Trophoblast cell (in vitro differentiated cells and primary cell): ENCODE measurements at regions not wholly inside any gene's neighbourhood (a gene's known extent, or its start where the extent isn't known, plus 50 kb on each side); places are given as distances from the start of the nearest gene placed in this dataset.

ENCODE experiments used
- DNase-seq, 2 donors: peaks; one replicate each; pipeline ENCODE4 v3.0.0-alpha.2; 2016
- H2AFZ ChIP-seq: 2 replicates; pipeline ENCODE4 v1.6.1; 2013; ENCODE audit warnings: low read length, moderate library complexity, mild to moderate bottlenecking; ENCODE audit not compliant: insufficient read depth, poor library complexity
- H2AK5ac ChIP-seq: 2 replicates; pipeline ENCODE4 v1.6.1; 2013; ENCODE audit warnings: mild to moderate bottlenecking, low read length
- H2BK120ac ChIP-seq: 2 replicates; pipeline ENCODE4 v1.6.1; 2013; ENCODE audit warnings: low read length, mild to moderate bottlenecking, moderate library complexity; ENCODE audit not compliant: insufficient read depth, poor library complexity
- H2BK12ac ChIP-seq: 2 replicates; pipeline ENCODE4 v1.6.1; 2013; ENCODE audit warnings: mild to moderate bottlenecking, low read length, moderate library complexity
- H2BK5ac ChIP-seq: 2 replicates; pipeline ENCODE4 v1.6.1; 2013; ENCODE audit warnings: low read length, low read depth, moderate library complexity, mild to moderate bottlenecking; ENCODE audit not compliant: poor library complexity
- H3K14ac ChIP-seq: 2 replicates; pipeline ENCODE4 v1.6.1; 2013; ENCODE audit warnings: mild to moderate bottlenecking, low read length
- H3K18ac ChIP-seq: 2 replicates; pipeline ENCODE4 v1.6.1; 2013; ENCODE audit warnings: mild to moderate bottlenecking, low read length
- H3K23ac ChIP-seq: 2 replicates; pipeline ENCODE4 v1.6.1; 2013; ENCODE audit warnings: low read length
- H3K27ac ChIP-seq: 2 replicates; pipeline ENCODE4 v1.5.1; 2013; ENCODE audit warnings: low read depth, mild to moderate bottlenecking, inconsistent platforms, low read length, moderate library complexity
- H3K27me3 ChIP-seq: 2 replicates; pipeline ENCODE4 v1.6.1; 2013; ENCODE audit warnings: inconsistent platforms, mild to moderate bottlenecking, low read length, moderate library complexity; ENCODE audit not compliant: insufficient read depth
- H3K36me3 ChIP-seq, 2 experiments: 1 replicate in 1 of 2; 2 replicates in 1 of 2; pipeline ENCODE4 v1.6.1; 2013; ENCODE audit warnings: low read length in 2 of 2, mild to moderate bottlenecking in 2 of 2, moderate library complexity in 1 of 2; ENCODE audit not compliant: insufficient read depth in 2 of 2, control insufficient read depth in 1 of 2
- H3K4ac ChIP-seq: 2 replicates; pipeline ENCODE4 v1.6.1; 2013; ENCODE audit warnings: low read depth, mild to moderate bottlenecking, low read length, moderate library complexity
- H3K4me1 ChIP-seq, 2 experiments: 1 replicate in 1 of 2; 2 replicates in 1 of 2; pipeline ENCODE4 v1.6.1; 2013; ENCODE audit warnings: low read length in 2 of 2, mild to moderate bottlenecking in 2 of 2, moderate library complexity in 1 of 2; ENCODE audit not compliant: insufficient read depth in 2 of 2, control insufficient read depth in 1 of 2
- H3K4me2 ChIP-seq: 2 replicates; pipeline ENCODE4 v1.6.1; 2013; ENCODE audit warnings: inconsistent platforms, mild to moderate bottlenecking, low read length, moderate library complexity
- H3K4me3 ChIP-seq: 2 replicates; pipeline ENCODE4 v1.5.1; 2013; ENCODE audit warnings: mild to moderate bottlenecking, low read depth, low read length, inconsistent platforms
- H3K79me1 ChIP-seq: one replicate; pipeline ENCODE4 v1.6.1; 2013; ENCODE audit warnings: low read length
- H3K79me2 ChIP-seq: 2 replicates; pipeline ENCODE4 v1.6.1; 2013; ENCODE audit warnings: low read length, mild to moderate bottlenecking; ENCODE audit not compliant: control insufficient read depth, insufficient read depth, poor library complexity
- H3K9ac ChIP-seq: 2 replicates; pipeline ENCODE4 v1.6.1; 2013; ENCODE audit warnings: mild to moderate bottlenecking, low read length
- H3K9me3 ChIP-seq: 2 replicates; pipeline ENCODE4 v1.6.1; 2013; ENCODE audit warnings: low read depth, mild to moderate bottlenecking, control low read depth, inconsistent platforms, low read length; ENCODE audit not compliant: insufficient read depth
- H4K12ac ChIP-seq: 2 replicates; pipeline ENCODE4 v1.6.1; 2013; ENCODE audit warnings: low read depth, mild to moderate bottlenecking, low read length, moderate library complexity
- H4K8ac ChIP-seq: 2 replicates; pipeline ENCODE4 v1.6.1; 2013; ENCODE audit warnings: low read depth, mild to moderate bottlenecking, low read length, moderate library complexity
- H4K91ac ChIP-seq: one replicate; pipeline ENCODE4 v1.6.1; 2013; ENCODE audit warnings: low read depth, mild to moderate bottlenecking, low read length, moderate library complexity
- WGBS: extraction: QIAGEN DNeasy Blood & Tissue Kit; methylation state at CpG from one replicate; pipeline ENCODE4 v1.1.7; 2013; ENCODE audit warnings: missing lambda C conversion rate; ENCODE audit not compliant: insufficient read length, insufficient coverage; ENCODE audit errors: extremely low coverage; 5-methylcytosine and 5-hydroxymethylcytosine counted together

GRCh38 chr15:77747175-77748077, 114.7 kb upstream of the LINGO1 start:
- Histone ChIP-seq H3K9me3 (peaks cover 1% of the 10 kb centered on the region), H3K79me2 (no peaks in the 10 kb centered on the region), H3K79me1 (no peaks in the 10 kb centered on the region), H3K27me3 (no peaks in the 10 kb centered on the region), H3K9ac (no peak overlapping the region), H2AFZ (no peak overlapping the region), H3K14ac (no peak overlapping the region), H2BK5ac (no peak overlapping the region), H2AK5ac (no peak overlapping the region), H2BK120ac (no peak overlapping the region), H4K91ac (no peak overlapping the region), H3K4ac (no peak overlapping the region), H3K18ac (no peak overlapping the region), H3K4me1 (no peaks in the 10 kb centered on the region), H3K4me2 (no peak overlapping the region), H3K27ac (no peak overlapping the region), H3K36me3 (no peaks in the 10 kb centered on the region), H3K23ac (no peak overlapping the region), H4K12ac (no peak overlapping the region), H4K8ac (no peak overlapping the region), H3K4me3 (no peak overlapping the region), H2BK12ac (no peak overlapping the region)
- DNase-seq = no peak
- no CpG with 5 or more reads among the region's 14 CpGs for WGBS

DNA sequence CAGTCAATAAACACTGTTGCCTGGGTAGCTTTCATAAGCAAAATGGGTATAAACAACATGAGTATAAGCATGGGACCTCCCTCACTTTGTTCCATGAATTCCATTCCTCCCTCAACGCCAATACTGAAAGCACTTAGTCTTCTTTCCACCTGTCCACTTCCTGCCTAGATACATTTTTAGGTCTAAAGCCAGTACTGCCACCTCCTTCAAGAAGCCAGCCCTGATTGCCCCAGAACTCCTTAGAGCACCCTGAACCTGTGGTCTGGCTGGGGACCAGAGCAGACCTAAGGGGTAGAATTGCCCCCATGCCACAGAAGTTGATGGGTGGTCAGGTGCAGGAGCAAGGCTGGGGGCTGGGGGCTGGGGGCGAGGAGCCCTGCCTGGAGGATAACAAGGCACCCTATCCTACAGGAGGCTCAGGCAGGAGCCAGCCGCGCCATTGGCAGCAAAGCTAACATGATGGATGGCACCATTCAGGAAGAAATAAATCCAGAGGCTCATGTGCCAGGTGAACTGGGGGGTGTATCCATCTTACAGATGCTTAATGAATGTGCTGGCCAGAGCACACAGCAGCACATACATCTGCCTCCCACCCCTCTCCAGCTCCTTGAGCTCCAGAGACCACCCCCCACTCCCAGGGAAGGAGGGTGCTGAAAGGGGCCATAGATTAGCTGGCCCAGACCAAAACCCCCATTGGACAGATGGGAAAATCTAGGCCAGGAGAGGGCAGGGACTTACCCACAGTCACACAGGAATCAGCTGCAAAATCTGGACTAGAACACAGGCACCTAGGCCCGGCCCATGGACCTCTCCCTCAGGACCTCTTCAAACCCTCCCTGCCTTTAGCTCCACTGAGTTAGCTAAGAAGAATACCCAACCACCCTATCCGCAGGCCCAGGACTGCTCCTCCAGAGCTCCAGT, 113.8 kb upstream of the LINGO1 start:
- H4K91ac ChIP-seq = no peak overlapping the region
- no peak overlapping the region for H3K4me3 ChIP-seq
- no CpG with 5 or more reads among the region's 6 CpGs for WGBS

DNA sequence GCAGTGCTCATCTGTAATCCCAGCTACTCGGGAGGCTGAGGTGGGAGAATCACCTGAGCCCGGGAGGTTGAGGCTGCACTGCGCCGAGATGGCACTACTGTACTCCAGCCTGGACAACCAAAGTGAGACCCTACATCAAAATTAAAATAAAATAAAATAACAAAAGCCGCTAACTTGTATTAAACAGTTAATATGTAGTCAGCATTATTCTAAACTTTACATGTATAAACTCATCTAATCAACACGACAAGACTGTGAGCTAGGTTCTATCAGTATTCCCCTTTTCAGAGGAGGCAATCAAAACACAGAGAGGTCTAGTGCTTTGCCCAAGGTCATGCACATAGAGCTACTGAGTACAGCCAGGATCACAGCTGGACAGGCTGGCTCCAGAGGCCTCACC, 111.7 kb upstream of the LINGO1 start:
- DNase-seq = no peak
- no peaks in the 10 kb centered on the region for H3K4me1 ChIP-seq
- no peak overlapping the region for H2AK5ac ChIP-seq
- no peak overlapping the region for H3K23ac ChIP-seq
- no CpG with 5 or more reads among the region's 6 CpGs for WGBS
- no peak overlapping the region for H4K12ac ChIP-seq
- H3K9me3 ChIP-seq = peaks cover 1% of the 10 kb centered on the region
- no peak overlapping the region for H3K9ac ChIP-seq
- no peaks in the 10 kb centered on the region for H3K27me3 ChIP-seq
- no peaks in the 10 kb centered on the region for H3K79me1 ChIP-seq
- H3K4ac ChIP-seq = no peak overlapping the region
- H3K14ac ChIP-seq = no peak overlapping the region
- H3K36me3 ChIP-seq = no peaks in the 10 kb centered on the region
- no peak overlapping the region for H2BK12ac ChIP-seq
- no peak overlapping the region for H2BK5ac ChIP-seq
- no peak overlapping the region for H3K27ac ChIP-seq
- H3K4me3 ChIP-seq = no peak overlapping the region
- H3K4me2 ChIP-seq = no peak overlapping the region
- no peak overlapping the region for H2AFZ ChIP-seq
- H4K91ac ChIP-seq = no peak overlapping the region
- H4K8ac ChIP-seq = no peak overlapping the region
- no peaks in the 10 kb centered on the region for H3K79me2 ChIP-seq
- H2BK120ac ChIP-seq = no peak overlapping the region
- H3K18ac ChIP-seq = no peak overlapping the region

More for the DNA sequence above, 113.8 kb upstream of the LINGO1 start:
- Histone ChIP-seq H3K79me2 (no peaks in the 10 kb centered on the region), H4K12ac (no peak overlapping the region), H3K18ac (no peak overlapping the region), H3K27ac (no peak overlapping the region), H3K27me3 (no peaks in the 10 kb centered on the region), H3K9me3 (peaks cover 1% of the 10 kb centered on the region), H2AFZ (no peak overlapping the region), H3K9ac (no peak overlapping the region), H3K4me1 (no peaks in the 10 kb centered on the region), H3K14ac (no peak overlapping the region), H2AK5ac (no peak overlapping the region), H2BK5ac (no peak overlapping the region), H3K36me3 (no peaks in the 10 kb centered on the region), H2BK12ac (no peak overlapping the region), H3K4me2 (no peak overlapping the region), H3K23ac (no peak overlapping the region), H4K8ac (no peak overlapping the region), H3K79me1 (no peaks in the 10 kb centered on the region), H2BK120ac (no peak overlapping the region), H3K4ac (no peak overlapping the region)
- DNase-seq = no peak

DNA sequence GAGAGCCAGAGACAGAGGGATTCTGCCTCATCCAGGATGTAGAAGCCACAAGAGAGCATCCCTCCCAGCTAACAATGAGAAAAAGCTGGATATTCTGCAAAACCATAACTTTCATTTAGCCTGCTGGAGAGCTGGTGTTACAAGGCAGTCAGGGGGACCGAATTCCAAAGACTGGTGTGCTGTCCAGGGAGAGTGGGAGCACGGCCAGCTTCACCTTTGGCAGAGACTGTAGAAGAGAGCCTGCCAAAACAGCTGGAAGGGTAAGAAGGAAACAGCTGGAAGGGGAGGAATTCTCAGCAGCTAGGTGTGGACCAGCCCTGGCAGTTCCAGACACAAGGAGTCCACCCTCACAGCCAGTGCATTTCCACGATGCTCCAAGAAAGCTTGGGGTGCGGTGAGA, 109.9 kb upstream of the LINGO1 start:
- Histone ChIP-seq H3K79me1 (no peaks in the 10 kb centered on the region), H2BK12ac (no peak overlapping the region), H3K14ac (no peak overlapping the region), H2AK5ac (no peak overlapping the region), H3K9me3 (peaks cover 1% of the 10 kb centered on the region), H3K36me3 (no peaks in the 10 kb centered on the region), H3K79me2 (no peaks in the 10 kb centered on the region), H3K27ac (no peak overlapping the region), H2AFZ (no peak overlapping the region), H3K18ac (no peak overlapping the region), H4K91ac (no peak overlapping the region), H3K4ac (no peak overlapping the region), H3K27me3 (no peaks in the 10 kb centered on the region), H3K4me2 (no peak overlapping the region), H3K23ac (no peak overlapping the region), H4K12ac (no peak overlapping the region), H3K4me1 (no peaks in the 10 kb centered on the region), H3K4me3 (no peak overlapping the region), H3K9ac (no peak overlapping the region), H2BK120ac (no peak overlapping the region), H4K8ac (no peak overlapping the region), H2BK5ac (no peak overlapping the region)
- DNase-seq = no peak
- WGBS = no CpG with 5 or more reads among the region's 4 CpGs
